ENCODE measurements at regions not wholly inside any gene's neighbourhood (a gene's known extent, or its start where the extent isn't known, plus 50 kb on each side); places are given as distances from the start of the nearest gene placed in this dataset.
"Not testable (repeated sequence)": the region's sequence is repeated elsewhere in the genome, so short reads cannot be mapped to it uniquely, and the experiment has no call there.

DNA sequence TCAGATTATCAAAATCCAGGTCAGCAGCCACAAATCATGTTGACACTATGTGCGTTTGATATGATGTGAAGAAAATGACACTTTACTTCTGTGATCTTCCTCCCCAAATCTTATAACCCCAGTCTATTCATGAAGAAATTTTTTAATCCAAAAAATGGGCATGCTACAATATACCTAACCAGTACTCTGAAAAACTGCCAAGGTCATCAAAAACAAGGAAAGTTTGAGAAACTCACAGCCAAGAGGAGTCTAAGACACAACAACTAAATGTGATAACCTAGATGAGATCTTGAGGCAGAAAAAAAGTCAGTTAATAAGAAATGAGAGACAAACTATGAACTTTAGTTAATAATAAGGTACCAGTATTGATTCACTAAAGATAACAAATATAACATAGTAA, 200.6 kb upstream of the IRAK1BP1 start:
- CTCF ChIA-PET = interaction anchor here (0.5 kb wide), 1 partner anchor 59 kb away, joined by 3 read pairs; no protein-coding TSS in a partner anchor
- DNase-seq (ENCODE audit: extremely low spot score) = no peak

DNA sequence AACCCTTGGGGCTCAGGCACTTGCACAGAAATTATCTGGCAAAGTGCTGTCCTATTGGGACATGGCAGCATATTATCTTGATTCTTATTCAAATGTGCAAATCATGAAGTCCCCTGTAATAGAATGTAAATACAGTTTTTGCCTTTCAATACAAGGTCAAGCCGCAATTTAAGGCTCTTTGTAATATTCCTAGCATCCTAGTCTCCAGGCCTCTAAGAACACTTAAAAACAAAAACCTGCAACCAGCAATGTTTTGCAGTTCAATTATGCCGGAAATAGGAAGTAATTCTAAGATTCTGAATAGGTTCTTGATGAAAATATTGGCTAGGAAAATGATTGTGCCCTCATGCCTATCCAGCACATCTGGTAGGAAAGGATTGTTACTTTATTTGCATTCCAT, 197.2 kb upstream of the IRAK1BP1 start:
- ChIA-PET POLR2A (no interaction called here), CTCF (no interaction called here)
- DNase-seq (ENCODE audit: extremely low spot score) = no peak
- TF ChIP-seq ELF4 (IDR thresholded peaks at IDR 0.05) (no peak), FOXA1 (IDR thresholded peaks at IDR 0.05) (no peak)

More for the DNA sequence above, 200.6 kb upstream of the IRAK1BP1 start:
- TF ChIP-seq SP1 (IDR thresholded peaks at IDR 0.05) (no peak), CTBP1 (IDR thresholded peaks at IDR 0.05; ENCODE audit: borderline replicate concordance) (no peak), L3MBTL2 (conservative IDR thresholded peaks at IDR 0.05) (no peak), TARDBP (IDR thresholded peaks at IDR 0.05) (no peak), FOXM1 (IDR thresholded peaks at IDR 0.05; ENCODE audit: borderline replicate concordance) (no peak), LEF1 (IDR thresholded peaks at IDR 0.05; ENCODE audit: borderline replicate concordance) (no peak), FOXK2 (IDR thresholded peaks at IDR 0.05) (no peak), FOXA1 (IDR thresholded peaks at IDR 0.05) (no peak), SUZ12 (IDR thresholded peaks at IDR 0.05) (no peak), BHLHE40 (IDR thresholded peaks at IDR 0.05; ENCODE audit: borderline replicate concordance) (no peak), NFRKB (IDR thresholded peaks at IDR 0.05) (no peak), ARNT (IDR thresholded peaks at IDR 0.05) (no peak)
- TF ChIP-seq, protein P1, sequence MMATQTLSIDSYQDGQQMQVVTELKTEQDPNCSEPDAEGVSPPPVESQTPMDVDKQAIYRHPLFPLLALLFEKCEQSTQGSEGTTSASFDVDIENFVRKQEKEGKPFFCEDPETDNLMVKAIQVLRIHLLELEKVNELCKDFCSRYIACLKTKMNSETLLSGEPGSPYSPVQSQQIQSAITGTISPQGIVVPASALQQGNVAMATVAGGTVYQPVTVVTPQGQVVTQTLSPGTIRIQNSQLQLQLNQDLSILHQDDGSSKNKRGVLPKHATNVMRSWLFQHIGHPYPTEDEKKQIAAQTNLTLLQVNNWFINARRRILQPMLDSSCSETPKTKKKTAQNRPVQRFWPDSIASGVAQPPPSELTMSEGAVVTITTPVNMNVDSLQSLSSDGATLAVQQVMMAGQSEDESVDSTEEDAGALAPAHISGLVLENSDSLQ (IDR thresholded peaks at IDR 0.05) = no peak
- POLR2A ChIA-PET = no interaction called here

DNA sequence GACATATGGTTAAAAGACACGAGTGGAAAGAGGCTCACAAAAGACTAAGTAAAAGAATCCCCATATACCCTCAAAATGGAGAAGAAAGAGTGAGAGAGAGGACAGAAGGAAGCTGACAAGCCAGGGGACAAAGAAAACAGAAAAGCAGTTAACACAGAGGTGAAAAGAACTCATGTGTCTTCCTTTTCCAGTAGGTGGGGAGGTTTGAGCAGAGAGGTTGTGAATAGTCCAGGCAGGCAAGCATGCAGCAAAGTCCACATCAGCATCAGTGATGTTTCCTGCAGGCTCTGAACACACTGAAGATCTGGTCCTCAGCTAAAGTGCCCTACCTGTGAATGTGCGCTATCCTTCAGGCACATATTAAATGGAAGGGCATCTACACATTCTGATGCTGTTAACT, 196.5 kb upstream of the IRAK1BP1 start:
- DNase-seq (ENCODE audit: extremely low spot score) = no peak
- CTCF ChIA-PET = no interaction called here
- POLR2A ChIA-PET = no interaction called here
- TF ChIP-seq CTBP1 (IDR thresholded peaks at IDR 0.05; ENCODE audit: borderline replicate concordance) (no peak), TARDBP (IDR thresholded peaks at IDR 0.05) (no peak), BHLHE40 (IDR thresholded peaks at IDR 0.05; ENCODE audit: borderline replicate concordance) (no peak), L3MBTL2 (conservative IDR thresholded peaks at IDR 0.05) (no peak), ELF4 (IDR thresholded peaks at IDR 0.05) (no peak), FOXM1 (IDR thresholded peaks at IDR 0.05; ENCODE audit: borderline replicate concordance) (no peak), NFRKB (IDR thresholded peaks at IDR 0.05) (no peak), FOXA1 (IDR thresholded peaks at IDR 0.05) (no peak), LEF1 (IDR thresholded peaks at IDR 0.05; ENCODE audit: borderline replicate concordance) (no peak), ZNF384 (IDR thresholded peaks at IDR 0.05) (no peak), FOXK2 (IDR thresholded peaks at IDR 0.05) (no peak), ARNT (IDR thresholded peaks at IDR 0.05) (no peak), SUZ12 (IDR thresholded peaks at IDR 0.05) (no peak), SP1 (IDR thresholded peaks at IDR 0.05) (no peak), HDGF (IDR thresholded peaks at IDR 0.05; ENCODE audit: borderline replicate concordance) (no peak)
- TF ChIP-seq, protein P1 (IDR thresholded peaks at IDR 0.05) = no peak

DNA sequence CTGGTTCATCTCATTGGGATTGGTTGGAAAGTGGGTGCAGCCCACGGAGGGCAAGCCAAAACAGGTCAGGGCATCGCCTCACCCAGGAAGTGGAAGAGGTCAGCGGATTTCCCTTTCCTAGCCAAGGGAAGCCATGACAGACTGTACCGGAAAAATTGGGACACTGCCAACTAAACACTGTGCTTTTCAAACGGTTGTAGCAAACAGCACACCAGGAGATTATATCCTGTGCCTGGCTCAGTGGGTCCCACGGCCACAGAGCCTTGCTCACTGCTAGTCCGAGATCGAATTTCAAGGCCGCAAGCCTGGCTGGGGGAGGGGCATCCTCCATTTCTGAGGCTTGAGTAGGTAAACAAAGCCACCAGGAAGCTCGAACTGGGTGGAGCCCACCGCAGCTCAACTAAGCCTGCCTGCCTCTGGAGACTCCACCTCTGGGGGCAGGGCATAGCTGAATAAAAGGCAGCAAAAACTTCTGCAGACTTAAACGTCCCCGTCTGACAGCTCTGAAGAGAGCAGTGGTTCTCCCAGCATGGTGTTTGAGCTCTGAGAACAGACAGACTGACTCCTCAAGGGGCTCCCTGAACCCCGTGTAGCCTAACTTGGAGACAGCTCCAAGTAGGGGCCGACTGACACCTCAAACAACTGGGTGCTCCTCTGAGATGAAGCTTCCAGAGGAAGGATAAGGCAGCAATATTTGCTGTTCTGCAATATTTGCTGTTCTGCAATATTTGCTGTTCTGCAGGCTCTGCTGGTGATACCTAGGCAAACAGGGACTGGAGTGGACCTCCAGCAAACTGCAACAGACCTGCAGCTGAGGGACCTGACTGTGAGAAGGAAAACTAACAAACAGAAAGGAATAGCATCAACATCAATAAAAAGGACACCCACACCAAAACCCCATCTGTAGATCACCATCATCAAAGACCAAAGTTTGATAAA, 191.0 kb upstream of the IRAK1BP1 start:
- DNase-seq (ENCODE audit: extremely low spot score); POLR2A ChIA-PET: not testable (repeated sequence)
- CTCF ChIA-PET = interaction anchor here (0.6 kb wide), 1 partner anchor 129 kb away, joined by 3 read pairs; no protein-coding TSS in a partner anchor

GRCh38 chr6:78688668-78689067, 178.7 kb upstream of the IRAK1BP1 start:
- ChIA-PET CTCF (no interaction called here), POLR2A (no interaction called here)
- no peak for DNase-seq (ENCODE audit: extremely low spot score)
- TF ChIP-seq L3MBTL2 (conservative IDR thresholded peaks at IDR 0.05) = no peak
- TF ChIP-seq FOXK2 (IDR thresholded peaks at IDR 0.05) = no peak
- TF ChIP-seq LEF1 (IDR thresholded peaks at IDR 0.05; ENCODE audit: borderline replicate concordance) = no peak
- no peak for TF ChIP-seq SUZ12 (IDR thresholded peaks at IDR 0.05)
- no peak for TF ChIP-seq FOXM1 (IDR thresholded peaks at IDR 0.05; ENCODE audit: borderline replicate concordance)
- no peak for TF ChIP-seq ZNF384 (IDR thresholded peaks at IDR 0.05)
- TF ChIP-seq CTBP1 (IDR thresholded peaks at IDR 0.05; ENCODE audit: borderline replicate concordance) = no peak
- no peak for TF ChIP-seq ARNT (IDR thresholded peaks at IDR 0.05)
- no peak for TF ChIP-seq FOXA1 (IDR thresholded peaks at IDR 0.05)
- TF ChIP-seq, protein P1 (IDR thresholded peaks at IDR 0.05) = no peak
- TF ChIP-seq TARDBP (IDR thresholded peaks at IDR 0.05) = no peak
- no peak for TF ChIP-seq NFRKB (IDR thresholded peaks at IDR 0.05)

DNA sequence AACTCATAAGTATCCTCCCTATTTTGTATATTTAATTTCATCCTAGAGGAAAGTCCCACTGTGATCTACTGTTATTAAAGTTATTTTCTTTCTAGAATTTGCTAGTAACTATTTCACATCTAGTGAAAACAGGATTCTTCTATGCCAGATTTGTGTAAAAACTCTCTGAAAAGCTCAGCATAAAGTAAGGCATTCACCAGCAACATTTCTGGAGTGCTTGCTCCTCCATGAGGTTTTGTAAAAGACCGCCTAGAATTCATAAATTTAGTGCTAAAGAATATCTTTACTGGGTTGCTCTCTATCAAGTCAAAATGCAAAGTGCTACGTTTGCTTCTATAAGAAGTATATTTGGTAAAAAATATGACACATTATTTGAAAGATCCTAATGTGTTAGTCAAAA, 173.5 kb upstream of the IRAK1BP1 start:
- no peak for DNase-seq (ENCODE audit: extremely low spot score)
- TF ChIP-seq L3MBTL2 (conservative IDR thresholded peaks at IDR 0.05) (no peak), ELF4 (IDR thresholded peaks at IDR 0.05) (no peak), BHLHE40 (IDR thresholded peaks at IDR 0.05; ENCODE audit: borderline replicate concordance) (no peak), LEF1 (IDR thresholded peaks at IDR 0.05; ENCODE audit: borderline replicate concordance) (no peak), ZNF384 (IDR thresholded peaks at IDR 0.05) (no peak), FOXA1 (IDR thresholded peaks at IDR 0.05) (no peak), NFRKB (IDR thresholded peaks at IDR 0.05) (no peak), SP1 (IDR thresholded peaks at IDR 0.05) (no peak), FOXK2 (IDR thresholded peaks at IDR 0.05) (no peak), TARDBP (IDR thresholded peaks at IDR 0.05) (no peak), CTBP1 (IDR thresholded peaks at IDR 0.05; ENCODE audit: borderline replicate concordance) (no peak), SUZ12 (IDR thresholded peaks at IDR 0.05) (no peak)
- POLR2A ChIA-PET = no interaction called here
- CTCF ChIA-PET = interaction anchor here (0.8 kb wide), 1 partner anchor 9 kb away, joined by 3 read pairs; no protein-coding TSS in a partner anchor

- CTCF ChIA-PET = interaction anchor here (0.8 kb wide), 1 partner anchor 8 kb away, joined by 3 read pairs; no protein-coding TSS in a partner anchor
Measured at GRCh38 chr6:78694628-78695027, 172.7 kb upstream of the IRAK1BP1 start.

More at GRCh38 chr6:78694628-78695027, 172.7 kb upstream of the IRAK1BP1 start:
- DNase-seq (ENCODE audit: extremely low spot score); POLR2A ChIA-PET: not testable (repeated sequence)
